ENCODE measurements at regions not wholly inside any gene's neighbourhood (a gene's known extent, or its start where the extent isn't known, plus 50 kb on each side); places are given as distances from the start of the nearest gene placed in this dataset.
A peak's percentile ranks its signal among the peaks of the same experiment; 100 is the strongest.

- H3K4me3 ChIP-seq (ENCODE audit: low read length), result no peak overlapping the region
- TF ChIP-seq, protein P1, sequence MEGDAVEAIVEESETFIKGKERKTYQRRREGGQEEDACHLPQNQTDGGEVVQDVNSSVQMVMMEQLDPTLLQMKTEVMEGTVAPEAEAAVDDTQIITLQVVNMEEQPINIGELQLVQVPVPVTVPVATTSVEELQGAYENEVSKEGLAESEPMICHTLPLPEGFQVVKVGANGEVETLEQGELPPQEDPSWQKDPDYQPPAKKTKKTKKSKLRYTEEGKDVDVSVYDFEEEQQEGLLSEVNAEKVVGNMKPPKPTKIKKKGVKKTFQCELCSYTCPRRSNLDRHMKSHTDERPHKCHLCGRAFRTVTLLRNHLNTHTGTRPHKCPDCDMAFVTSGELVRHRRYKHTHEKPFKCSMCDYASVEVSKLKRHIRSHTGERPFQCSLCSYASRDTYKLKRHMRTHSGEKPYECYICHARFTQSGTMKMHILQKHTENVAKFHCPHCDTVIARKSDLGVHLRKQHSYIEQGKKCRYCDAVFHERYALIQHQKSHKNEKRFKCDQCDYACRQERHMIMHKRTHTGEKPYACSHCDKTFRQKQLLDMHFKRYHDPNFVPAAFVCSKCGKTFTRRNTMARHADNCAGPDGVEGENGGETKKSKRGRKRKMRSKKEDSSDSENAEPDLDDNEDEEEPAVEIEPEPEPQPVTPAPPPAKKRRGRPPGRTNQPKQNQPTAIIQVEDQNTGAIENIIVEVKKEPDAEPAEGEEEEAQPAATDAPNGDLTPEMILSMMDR (conservative IDR thresholded peaks at IDR 0.05; ENCODE audit: low read length), result no peak
- no peak for DNase-seq (ENCODE audit: low read depth)
Measured at GRCh38 chr12:93167331-93167730, 210.4 kb upstream of the NUDT4 start.

DNA sequence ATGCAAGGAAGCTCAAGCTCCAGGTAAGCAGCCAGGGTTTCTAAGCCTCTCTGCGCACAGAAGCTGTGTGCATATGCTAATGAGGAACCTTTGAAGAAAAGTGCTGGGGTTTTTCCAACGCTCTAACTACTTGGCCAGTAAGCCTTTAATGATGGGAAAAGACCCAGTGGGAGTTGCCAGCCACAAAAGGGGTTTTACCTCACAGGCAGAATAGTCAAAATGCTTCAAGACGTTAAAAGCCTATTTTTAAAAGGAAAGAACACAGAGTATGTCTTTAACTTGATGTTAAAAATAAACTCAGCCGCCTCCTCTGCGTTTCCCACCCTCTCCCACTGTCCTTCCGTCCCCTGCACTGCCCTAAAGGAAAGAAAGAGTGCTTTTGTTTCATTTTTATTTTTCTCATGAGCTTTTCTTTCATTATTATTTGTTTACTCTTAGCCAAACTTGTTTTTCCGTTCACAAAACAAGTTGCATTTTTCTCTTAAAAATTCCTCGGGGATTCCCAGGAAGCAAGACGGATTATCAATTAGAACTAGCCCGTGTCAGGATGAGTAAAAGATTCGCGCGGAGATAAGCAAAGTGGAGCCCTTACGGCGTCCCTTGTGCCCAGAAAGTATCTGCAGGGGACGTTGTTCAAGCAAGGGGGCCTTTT lies 209.8 kb upstream of the NUDT4 start:
- DNase-seq (ENCODE audit: low read depth), result no peak
- peak overlapping the region; percentile 50 for H3K4me3 ChIP-seq (ENCODE audit: low read length)

GRCh38 chr12:93168751-93169150 lies 209.0 kb upstream of the NUDT4 start:
- TF ChIP-seq, protein P1 (conservative IDR thresholded peaks at IDR 0.05; ENCODE audit: low read length), result no peak
- H3K4me3 ChIP-seq (ENCODE audit: low read length), result no peak overlapping the region

More for the DNA sequence above, 209.8 kb upstream of the NUDT4 start:
- TF ChIP-seq, protein P1 (conservative IDR thresholded peaks at IDR 0.05; ENCODE audit: low read length), result no peak

DNA sequence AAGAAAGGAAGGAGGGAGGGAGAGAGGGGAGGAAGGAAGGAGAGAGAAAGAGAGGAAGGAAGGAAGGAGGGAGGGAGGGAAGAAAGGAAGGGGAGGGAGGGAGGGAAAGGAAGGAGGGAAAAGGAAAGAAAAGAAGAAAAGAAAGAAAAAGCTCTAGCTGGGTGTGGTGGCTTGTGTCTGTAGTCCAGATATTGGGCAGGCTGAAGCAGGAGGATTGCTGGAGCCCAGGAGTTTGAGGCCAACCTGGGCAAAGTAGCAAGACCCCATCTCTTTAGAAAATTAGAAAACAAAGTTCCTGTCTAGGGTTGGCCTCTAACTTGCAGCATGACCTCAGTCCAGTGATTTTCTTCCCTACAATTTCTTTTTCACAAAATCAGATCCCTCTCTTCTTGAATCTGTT lies 208.2 kb upstream of the NUDT4 start:
- no peak for DNase-seq (ENCODE audit: low read depth)
- TF ChIP-seq, protein P1 (conservative IDR thresholded peaks at IDR 0.05; ENCODE audit: low read length), result no peak
- no peak overlapping the region for H3K4me3 ChIP-seq (ENCODE audit: low read length)

More at GRCh38 chr12:93168751-93169150, 209.0 kb upstream of the NUDT4 start:
- no peak for DNase-seq (ENCODE audit: low read depth)

DNA sequence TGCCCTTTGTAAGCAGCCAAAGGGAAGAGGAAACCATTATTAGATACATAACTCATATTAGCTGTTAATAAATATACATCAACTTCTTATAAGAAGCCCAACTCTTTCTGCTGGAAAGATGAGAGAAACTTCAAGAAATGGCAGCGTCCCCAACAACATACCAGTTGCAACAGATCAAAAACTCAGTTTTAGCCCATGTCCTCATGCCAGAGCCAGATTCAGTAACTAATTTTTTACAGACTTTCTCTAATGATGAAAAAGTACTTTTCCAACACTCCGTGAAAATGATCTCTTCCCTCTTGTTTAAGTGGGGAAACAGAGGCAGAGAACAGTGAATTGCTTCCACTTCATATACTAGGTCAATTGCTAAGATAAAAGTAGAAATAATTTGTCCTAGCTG lies 206.8 kb upstream of the NUDT4 start:
- H3K4me3 ChIP-seq (ENCODE audit: low read length), result no peak overlapping the region
- DNase-seq (ENCODE audit: low read depth), result no peak
- TF ChIP-seq, protein P1 (conservative IDR thresholded peaks at IDR 0.05; ENCODE audit: low read length), result no peak

GRCh38 chr12:93173178-93173957 lies 204.4 kb upstream of the NUDT4 start:
- H3K4me3 ChIP-seq (ENCODE audit: low read length), result no peak overlapping the region
- peak; percentile 49 for DNase-seq (ENCODE audit: low read depth)
- TF ChIP-seq, protein P1 (conservative IDR thresholded peaks at IDR 0.05; ENCODE audit: low read length), result no peak

DNA sequence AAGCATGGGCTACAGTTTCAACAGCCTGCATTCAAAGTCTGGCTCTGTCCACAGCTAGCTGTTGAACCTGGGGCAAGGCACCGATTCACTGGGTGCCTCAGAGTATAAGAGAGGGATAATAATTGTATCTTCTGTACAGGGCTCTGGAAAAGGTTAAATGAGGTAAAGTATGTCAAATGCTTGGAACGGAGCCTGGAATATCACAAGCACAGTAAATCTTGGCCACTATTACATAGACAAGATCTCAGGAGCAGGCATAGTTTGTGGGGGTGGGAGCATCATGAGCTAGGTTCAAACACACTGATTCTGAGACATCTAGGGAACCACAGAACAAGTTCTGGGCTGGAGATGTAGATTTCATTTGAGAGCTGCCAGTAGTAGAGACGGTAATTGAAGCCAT lies 203.7 kb upstream of the NUDT4 start:
- DNase-seq (ENCODE audit: low read depth), result peak; percentile 85
- TF ChIP-seq, protein P1 (conservative IDR thresholded peaks at IDR 0.05; ENCODE audit: low read length), result no peak
- H3K4me3 ChIP-seq (ENCODE audit: low read length), result no peak overlapping the region

Measured in AG10803 (cell line).